ENCODE measurements at regions not wholly inside any gene's neighbourhood (a gene's known extent, or its start where the extent isn't known, plus 50 kb on each side); places are given as distances from the start of the nearest gene placed in this dataset.
"Not testable (repeated sequence)": the region's sequence is repeated elsewhere in the genome, so short reads cannot be mapped to it uniquely, and the experiment has no call there.

GRCh38 chr17:79560527-79560926 lies 50.3 kb downstream of the RBFOX3 start:
- intact Hi-C loops (cut with micrococcal nuclease), result no loop called here

- intact Hi-C loops (cut with micrococcal nuclease), result no loop called here
Measured at GRCh38 chr17:79559111-79559887, 51.6 kb downstream of the RBFOX3 start.

GRCh38 chr17:79558091-79558900 lies 52.6 kb downstream of the RBFOX3 start:
- intact Hi-C loops (cut with micrococcal nuclease), result no loop called here

- intact Hi-C loops (cut with micrococcal nuclease), result no loop called here
Measured at GRCh38 chr17:79557276-79558090, 53.4 kb downstream of the RBFOX3 start.

- intact Hi-C loops (cut with micrococcal nuclease), result no loop called here
Measured at GRCh38 chr17:79556271-79556670, 54.6 kb downstream of the RBFOX3 start.

GRCh38 chr17:79555543-79555942 lies 55.3 kb downstream of the RBFOX3 start:
- intact Hi-C loops (cut with micrococcal nuclease), result no loop called here

- intact Hi-C loops (cut with micrococcal nuclease), result not testable (repeated sequence)
Measured at GRCh38 chr17:79554346-79554745, 56.5 kb downstream of the RBFOX3 start.

- intact Hi-C loops (cut with micrococcal nuclease), result no loop called here
Measured at GRCh38 chr17:79552824-79553223, 58.0 kb downstream of the RBFOX3 start.

GRCh38 chr17:79552405-79552804 lies 58.4 kb downstream of the RBFOX3 start:
- intact Hi-C loops (cut with micrococcal nuclease), result no loop called here

GRCh38 chr17:79549141-79549915 lies 61.5 kb downstream of the RBFOX3 start:
- intact Hi-C loops (cut with micrococcal nuclease), result no loop called here

- intact Hi-C loops (cut with micrococcal nuclease), result no loop called here
Measured at GRCh38 chr17:79548116-79548515, 62.7 kb downstream of the RBFOX3 start.

- intact Hi-C loops (cut with micrococcal nuclease), result no loop called here
Measured at GRCh38 chr17:79547586-79547985, 63.3 kb downstream of the RBFOX3 start.

- intact Hi-C loops (cut with micrococcal nuclease), result not testable (repeated sequence)
Measured at GRCh38 chr17:79547171-79547570, 63.7 kb downstream of the RBFOX3 start.

GRCh38 chr17:79546386-79546785 lies 64.5 kb downstream of the RBFOX3 start:
- intact Hi-C loops (cut with micrococcal nuclease), result no loop called here

- intact Hi-C loops (cut with micrococcal nuclease), result no loop called here
Measured at GRCh38 chr17:79545251-79546005, 65.4 kb downstream of the RBFOX3 start.

- intact Hi-C loops (cut with micrococcal nuclease), result no loop called here
Measured at GRCh38 chr17:79544142-79544914, 66.5 kb downstream of the RBFOX3 start.

- intact Hi-C loops (cut with micrococcal nuclease), result no loop called here
Measured at GRCh38 chr17:79543531-79543930, 67.3 kb downstream of the RBFOX3 start.

GRCh38 chr17:79542718-79543117 lies 68.1 kb downstream of the RBFOX3 start:
- intact Hi-C loops (cut with micrococcal nuclease), result no loop called here

GRCh38 chr17:79541056-79541850 lies 69.6 kb downstream of the RBFOX3 start:
- intact Hi-C loops (cut with micrococcal nuclease), result no loop called here
